Fibroblast of skin of scalp (primary cell): ENCODE measurements at regions not wholly inside any gene's neighbourhood (a gene's known extent, or its start where the extent isn't known, plus 50 kb on each side); places are given as distances from the start of the nearest gene placed in this dataset.

Experiments
- DNase-seq: peaks from one replicate; pipeline ENCODE4 v3.0.0-alpha.2; 2013

- DNase-seq = peak; percentile 2
Observed at GRCh38 chr10:127797339-127797738, 60.4 kb downstream of the FOXI2 start.

DNA sequence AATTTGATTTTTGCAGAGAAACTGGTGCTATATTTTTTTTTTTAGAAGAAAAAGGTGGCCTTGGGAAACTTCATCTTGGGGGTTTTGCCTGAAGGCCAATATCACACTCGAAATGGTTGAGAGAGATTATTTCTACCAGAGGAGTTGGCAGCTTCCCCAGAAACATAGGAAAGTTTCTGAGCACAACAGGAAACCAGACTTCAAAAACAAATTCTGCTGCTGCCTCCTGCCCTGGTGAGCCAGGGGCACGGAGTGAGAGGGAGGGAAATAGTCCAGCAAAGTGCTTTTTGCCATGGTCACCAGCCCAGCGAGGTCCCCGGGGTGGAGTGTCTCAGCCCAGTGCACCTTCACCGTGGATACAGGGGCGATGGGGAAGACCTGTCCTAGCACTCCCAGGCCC is 61.1 kb downstream of the FOXI2 start:
- DNase-seq = no peak

DNA sequence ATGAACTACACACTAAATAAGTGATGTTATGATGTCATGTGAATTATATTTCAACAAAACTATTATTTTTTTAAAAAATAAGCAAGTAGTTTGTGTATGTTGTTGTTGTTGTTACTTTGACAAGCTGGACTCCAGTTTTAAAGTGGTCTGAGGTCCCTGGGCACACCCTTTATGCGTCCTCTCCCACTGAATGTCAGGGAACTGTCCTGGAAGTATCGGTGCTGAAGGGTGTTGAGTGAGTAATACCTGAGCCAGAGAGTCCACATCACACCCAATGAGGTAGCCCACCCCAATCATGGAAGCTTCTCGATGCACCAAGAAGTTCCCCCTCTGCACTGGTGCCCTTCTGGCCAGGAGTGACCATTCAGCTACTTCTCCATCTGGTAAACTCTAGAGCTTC is 64.3 kb downstream of the FOXI2 start:
- no peak for DNase-seq

DNA sequence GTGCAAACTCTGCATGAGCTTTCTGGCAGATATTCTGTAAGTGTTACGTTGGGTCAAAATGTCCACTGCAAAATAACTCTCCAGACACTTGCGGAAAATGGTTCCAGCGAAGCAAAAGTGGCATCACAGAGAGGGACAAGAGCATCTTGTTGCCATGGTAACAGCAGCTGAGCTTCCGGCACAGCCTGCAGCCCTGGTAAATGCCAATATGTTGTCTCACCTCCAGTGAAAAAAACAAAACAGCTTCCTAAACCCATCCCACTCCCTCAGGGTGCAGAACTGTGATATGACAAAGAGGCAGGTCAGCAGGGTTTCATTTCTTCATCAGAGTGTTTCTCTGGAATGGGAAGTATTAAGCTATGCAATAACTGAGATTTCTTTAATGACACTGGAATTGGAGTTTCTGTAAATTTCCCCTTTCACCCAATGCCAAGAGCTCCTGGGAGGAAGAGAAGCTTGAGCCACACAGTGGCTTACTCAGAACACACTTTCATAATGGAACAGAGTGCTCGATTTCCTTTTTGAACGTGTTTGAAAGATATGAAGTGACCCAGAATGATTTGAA is 65.6 kb downstream of the FOXI2 start:
- DNase-seq = no peak

DNA sequence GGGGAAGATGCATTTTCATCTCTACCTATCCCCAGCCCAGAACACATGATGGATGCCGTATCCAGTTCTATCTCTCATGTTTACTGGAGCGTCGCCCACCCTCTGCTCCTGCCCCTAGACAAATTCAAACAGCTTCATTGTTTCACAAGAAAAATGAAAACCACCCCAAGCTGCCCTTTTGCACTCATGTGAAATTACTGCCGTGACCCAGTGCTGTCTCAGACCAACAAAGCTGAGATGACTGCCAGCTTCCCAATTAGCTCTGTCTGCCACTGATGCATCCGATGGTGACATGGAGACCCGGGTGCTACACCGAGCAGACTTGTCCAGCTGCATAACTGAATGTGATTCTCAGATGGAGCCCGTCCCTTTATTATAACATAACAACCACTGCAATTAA is 67.7 kb downstream of the FOXI2 start:
- no peak for DNase-seq

DNA sequence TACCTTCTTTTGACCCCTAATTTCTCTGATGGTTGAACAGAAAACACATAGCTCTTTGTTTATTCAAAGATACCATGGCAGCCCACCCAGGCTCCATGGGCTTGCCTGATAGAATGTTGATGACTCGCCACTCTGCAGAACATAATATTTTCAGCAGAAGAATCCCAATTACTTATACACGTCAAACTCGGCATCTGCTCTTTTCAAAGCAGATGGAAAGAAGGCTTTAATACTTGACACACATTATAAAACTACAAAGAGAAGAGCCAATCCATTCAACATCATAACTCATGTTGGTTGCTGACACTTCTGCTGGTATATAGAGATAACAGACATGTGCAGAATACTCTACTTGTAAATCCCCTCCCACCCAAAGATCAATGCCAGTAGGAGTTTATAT is 69.0 kb downstream of the FOXI2 start:
- DNase-seq = no peak

- DNase-seq = no peak
Observed at GRCh38 chr10:127812041-127812440, 75.1 kb downstream of the FOXI2 start.

GRCh38 chr10:127813290-127813689 is 76.3 kb downstream of the FOXI2 start:
- DNase-seq = no peak

GRCh38 chr10:127815147-127815546 is 77.6 kb downstream of the CLRN3 start:
- DNase-seq = no peak

DNA sequence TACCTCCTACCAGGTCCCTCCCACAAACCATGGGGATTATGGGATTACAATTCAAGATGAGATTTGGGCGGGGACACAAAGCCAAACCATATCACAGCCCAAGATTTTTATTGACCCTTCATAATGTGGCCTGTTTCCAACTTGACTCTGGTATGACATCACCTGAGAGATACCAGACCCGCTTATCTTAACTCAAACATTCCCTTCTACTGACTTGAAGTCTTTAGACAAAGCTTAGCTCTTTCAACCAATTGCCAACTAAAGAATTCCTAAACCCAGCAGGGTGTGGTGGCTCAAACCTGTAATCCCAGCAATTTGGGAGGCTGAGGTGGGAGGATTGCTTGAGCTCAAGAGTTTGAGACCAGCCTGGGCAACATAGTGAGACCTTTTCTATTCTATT is 67.9 kb downstream of the CLRN3 start:
- DNase-seq = no peak

DNA sequence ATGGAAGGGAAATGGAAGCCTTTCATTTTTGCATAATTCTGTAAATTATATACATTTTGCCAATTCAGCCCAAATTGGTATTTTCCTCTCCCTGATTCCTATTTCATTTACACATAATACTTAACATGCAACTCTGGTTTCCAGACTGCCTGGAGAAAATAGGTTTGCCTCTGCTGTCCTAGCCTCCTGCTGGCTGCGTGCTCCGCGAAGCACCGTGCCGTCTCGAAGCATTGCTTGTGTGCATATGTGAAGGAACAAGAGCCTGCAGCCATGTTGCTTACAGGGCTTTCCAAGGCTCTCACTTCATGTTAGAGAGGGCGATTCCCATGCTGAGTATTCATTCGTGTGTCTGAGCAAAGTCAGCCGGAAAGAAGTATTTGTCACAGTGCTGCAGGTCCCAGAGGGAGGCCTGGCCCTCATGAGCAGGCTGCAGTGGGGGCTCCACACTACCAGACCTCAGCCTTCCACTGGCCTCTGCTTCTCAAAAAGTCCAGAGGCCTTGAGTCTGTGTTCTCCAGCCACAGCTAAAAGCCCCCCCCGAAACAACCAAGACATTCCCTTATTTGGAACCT is 66.5 kb downstream of the CLRN3 start:
- DNase-seq = no peak

DNA sequence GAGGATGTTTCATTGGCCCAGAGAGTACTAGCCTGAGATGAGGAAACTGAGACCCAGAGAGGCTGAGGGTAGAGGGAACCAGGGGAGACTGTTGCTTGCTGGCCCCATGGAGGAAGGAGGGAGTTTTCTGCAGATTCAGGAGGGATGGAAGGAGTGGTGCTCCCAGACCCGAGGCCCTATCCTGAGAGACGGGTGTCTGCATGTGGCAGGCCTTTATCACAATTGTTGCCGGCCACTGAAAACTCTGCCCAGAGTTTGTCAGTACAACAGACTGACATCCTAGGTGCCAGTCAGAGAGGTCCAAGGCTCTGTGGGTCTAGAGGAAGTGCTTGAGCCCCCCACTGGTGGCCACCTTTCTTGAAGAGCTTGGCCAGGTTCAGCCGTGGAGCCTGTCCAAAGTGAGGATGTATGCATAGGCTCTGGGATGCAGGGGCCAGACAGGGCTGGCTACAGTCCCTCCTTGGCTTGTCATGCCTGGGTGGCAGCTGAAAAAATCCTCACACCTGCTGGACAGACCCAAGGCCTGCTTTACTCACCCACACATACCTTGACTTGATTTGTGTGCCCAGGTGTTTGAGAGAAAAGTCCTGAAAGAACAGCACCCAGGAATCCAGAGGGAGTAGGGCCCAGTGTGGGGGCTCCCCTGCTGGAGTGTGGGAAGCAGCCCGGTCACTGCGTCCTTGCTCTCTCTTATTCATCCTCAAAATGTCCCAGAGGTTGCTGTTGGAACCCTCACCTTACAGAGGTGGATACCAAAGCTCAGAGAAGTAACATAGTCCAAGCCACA is 65.2 kb downstream of the CLRN3 start:
- no peak for DNase-seq
